NOMO-1 (cell line): ENCODE measurements at regions not wholly inside any gene's neighbourhood (a gene's known extent, or its start where the extent isn't known, plus 50 kb on each side); places are given as distances from the start of the nearest gene placed in this dataset.

Experiments used
- DNase-seq, 2 experiments: peaks; one replicate each; lab custom pipeline; 2025; ENCODE audit not compliant: unreplicated experiment in 2 of 2; lab: John Stamatoyannopoulos, UW

- DNase-seq: no peak
Measured at GRCh38 chr2:221034026-221034701, 537.9 kb downstream of the EPHA4 start.

DNA sequence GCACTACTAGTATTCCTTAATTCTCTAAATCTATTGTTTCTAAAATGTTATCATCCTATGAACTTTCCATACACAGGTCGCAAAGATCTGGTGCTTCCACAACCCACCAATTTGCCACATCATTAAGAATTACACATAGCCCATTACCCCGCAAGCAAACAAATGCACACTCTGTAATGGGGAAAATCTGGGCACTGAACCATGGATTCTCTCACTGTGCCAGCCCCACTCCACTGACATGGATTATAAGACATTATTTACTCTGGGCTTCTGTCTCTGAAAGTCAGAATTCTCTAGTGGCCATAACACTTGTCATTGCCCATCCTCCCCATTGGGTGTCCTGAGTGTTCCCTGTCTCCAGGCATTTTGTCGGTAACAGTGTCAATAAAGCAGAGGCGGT is 537.1 kb downstream of the EPHA4 start:
- DNase-seq: no peak

DNA sequence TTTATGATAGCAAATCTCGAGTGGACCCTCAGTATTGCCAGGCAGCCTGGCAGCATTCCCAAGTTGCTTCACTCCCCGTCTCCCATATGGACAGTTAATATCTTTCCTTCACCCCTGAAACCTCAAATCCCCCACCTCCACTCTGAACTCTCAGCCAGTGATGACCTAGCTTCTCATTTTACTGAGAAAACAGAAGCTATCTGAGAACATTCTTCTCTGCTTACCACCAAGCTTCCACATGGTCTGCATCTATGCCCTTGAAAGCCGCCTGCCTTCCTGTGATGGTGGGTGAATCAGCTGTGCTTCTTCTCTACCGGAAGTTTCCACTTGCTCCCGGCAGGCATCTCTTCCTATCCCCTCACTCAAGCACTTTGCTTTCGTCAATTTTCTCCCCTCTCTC is 529.2 kb downstream of the EPHA4 start:
- no peak for DNase-seq

DNA sequence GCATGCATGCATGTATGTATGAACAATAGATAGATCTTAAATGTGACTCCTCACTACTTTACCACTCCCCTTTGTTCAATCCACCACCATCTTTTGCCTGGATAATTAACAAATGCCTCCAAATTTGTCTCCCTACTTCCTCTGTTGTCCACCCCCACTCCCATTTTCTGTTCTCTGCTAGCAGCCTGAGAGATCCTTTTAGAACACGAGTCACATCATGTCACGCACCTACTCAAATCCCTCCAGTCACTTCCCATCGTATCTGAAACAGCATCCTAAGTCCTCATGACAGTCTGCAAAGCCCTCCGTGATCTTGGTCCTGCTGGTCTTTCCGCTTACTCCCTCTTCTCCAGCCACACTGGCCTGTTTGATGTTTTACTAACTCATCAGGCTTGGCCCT is 527.3 kb downstream of the EPHA4 start:
- no peak for DNase-seq

- no peak for DNase-seq
Measured at GRCh38 chr2:221050020-221050795, 521.9 kb downstream of the EPHA4 start.

- DNase-seq: no peak
Measured at GRCh38 chr2:221051162-221051561, 520.9 kb downstream of the EPHA4 start.

DNA sequence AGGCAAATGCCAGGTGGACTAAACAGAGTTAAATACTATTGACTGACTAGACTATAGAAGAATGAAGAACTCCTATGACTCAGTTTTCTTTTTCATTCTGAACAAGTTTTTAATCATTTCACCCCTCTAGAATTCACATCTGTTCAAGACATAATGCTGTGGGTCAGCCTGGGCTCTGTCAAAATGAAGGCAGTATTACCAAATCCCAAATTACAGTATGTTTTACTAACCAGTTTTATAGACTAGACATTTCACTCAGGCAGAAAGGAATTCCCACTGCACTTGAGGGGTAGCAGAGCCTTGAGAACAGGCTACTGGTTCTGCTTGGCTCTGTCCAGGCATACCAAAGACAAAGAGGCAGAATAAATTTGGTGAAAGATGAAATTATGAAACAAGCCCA is 511.7 kb downstream of the EPHA4 start:
- DNase-seq: no peak

DNA sequence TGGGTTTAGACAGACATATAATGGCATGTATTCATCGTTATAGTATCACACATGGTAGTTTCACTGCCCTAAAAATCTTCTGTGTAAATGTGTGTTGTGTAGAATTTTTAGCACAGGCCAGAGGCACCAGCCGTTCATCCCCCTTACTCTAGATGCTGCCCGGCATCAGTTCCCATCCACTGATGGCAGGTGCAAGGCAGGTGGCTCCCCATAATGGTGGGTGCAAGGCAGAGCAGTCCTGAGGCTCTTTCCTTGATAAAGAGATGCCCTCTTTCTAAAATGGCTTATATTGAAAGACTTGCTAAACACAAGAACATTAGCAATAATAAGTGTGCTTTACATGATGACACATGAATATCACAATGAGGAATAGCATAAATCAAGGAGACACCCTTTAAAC is 508.5 kb downstream of the EPHA4 start:
- no peak for DNase-seq

GRCh38 chr2:221064058-221064854 is 507.8 kb downstream of the EPHA4 start:
- DNase-seq: no peak

- no peak for DNase-seq
Measured at GRCh38 chr2:221064880-221065279, 507.2 kb downstream of the EPHA4 start.

- DNase-seq: no peak
Measured at GRCh38 chr2:221068123-221068522, 504.0 kb downstream of the EPHA4 start.

- no peak for DNase-seq
Measured at GRCh38 chr2:221070106-221070505, 502.0 kb downstream of the EPHA4 start.

DNA sequence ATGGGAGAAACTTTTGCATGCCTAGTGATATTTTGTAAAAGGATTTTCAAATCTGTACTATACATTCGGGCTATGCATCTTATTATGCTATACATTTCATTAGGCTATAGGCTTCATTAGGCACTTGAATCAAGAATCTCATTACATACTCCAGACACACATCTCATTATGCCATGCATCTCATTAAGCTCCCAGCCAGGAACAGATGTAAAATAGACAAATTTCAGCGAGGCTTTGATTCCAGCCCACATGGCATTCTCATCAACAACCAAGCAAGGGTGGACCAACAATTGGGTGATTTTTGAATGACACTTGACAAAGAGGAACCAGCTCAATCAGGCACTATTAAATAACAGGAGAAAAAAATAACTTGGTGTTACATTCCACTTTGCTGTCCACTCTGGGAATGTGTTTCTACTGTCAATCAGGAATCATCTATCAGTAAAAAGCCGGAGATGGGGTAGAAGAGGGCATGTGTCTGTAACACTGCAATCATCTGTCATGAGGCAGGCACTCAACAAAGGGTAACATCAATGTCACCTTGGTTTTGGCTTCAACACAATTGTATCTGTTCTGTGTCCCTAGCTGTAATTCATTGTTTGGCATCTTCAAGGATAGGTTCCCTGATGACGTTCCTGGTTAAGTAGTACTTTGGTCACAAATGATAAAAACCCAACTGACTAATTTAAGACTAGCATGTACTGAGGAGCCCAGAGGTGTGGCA is 498.6 kb downstream of the EPHA4 start:
- DNase-seq: no peak

- no peak for DNase-seq
Measured at GRCh38 chr2:221074238-221074637, 497.9 kb downstream of the EPHA4 start.

DNA sequence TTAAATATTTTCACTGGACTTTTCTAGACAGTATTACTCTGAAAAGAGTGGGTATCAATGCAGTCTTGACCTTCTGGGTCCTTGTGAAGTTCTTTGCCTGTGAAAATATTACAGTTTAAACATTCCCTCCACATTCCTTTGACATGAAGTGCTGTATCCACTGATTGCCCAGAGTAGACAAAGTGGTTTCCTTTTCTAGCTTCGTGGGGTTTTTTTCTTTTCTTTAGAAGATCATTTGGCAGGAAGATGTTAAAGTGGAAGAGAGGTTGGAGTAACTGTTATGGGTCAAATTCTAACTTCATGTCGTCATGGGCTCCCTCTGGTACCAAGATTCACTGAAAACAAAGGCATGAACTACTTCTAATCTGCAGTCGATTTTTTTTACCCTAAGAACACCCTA is 496.9 kb downstream of the EPHA4 start:
- no peak for DNase-seq

- DNase-seq: no peak
Measured at GRCh38 chr2:221077251-221077650, 494.9 kb downstream of the EPHA4 start.

- DNase-seq: no peak
Measured at GRCh38 chr2:221077799-221078198, 494.3 kb downstream of the EPHA4 start.

GRCh38 chr2:221085341-221085900 is 486.7 kb downstream of the EPHA4 start:
- no peak for DNase-seq

DNA sequence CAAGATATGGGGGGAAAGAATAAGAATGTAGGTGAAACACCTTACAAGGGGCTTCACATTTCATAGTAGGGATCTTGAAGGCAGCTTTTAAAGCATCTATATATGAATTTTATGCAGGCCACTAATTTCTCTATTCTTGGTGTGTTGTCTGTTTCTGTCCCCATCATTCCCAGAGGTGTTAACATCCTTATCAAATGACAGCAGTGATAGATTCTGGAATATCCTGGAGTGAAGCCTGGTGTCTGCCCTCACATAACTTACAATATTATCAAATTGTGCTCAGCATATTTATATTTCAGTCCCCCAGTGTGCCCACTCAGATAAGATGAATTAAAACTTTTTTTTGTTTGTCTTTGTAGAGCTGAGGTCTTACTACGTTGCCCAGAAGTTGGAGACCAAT is 486.2 kb downstream of the EPHA4 start:
- no peak for DNase-seq

DNA sequence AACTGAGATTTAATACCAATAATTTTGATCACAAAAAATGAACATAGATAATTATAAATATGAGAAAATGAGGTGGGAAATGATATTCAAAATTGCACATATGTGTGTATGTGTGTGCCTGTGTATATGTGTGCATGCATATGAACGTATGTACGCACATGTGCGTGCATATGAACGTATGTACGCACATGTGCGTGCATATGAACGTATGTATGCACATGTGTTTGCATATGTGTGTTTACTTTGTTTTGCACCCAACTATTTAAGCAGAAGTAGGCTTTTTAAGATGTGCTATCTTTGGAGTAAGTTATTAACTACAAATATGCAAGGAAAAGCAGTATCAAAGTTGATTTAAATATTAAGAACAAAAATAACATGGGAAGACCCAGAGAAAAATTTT is 484.3 kb downstream of the EPHA4 start:
- no peak for DNase-seq

DNA sequence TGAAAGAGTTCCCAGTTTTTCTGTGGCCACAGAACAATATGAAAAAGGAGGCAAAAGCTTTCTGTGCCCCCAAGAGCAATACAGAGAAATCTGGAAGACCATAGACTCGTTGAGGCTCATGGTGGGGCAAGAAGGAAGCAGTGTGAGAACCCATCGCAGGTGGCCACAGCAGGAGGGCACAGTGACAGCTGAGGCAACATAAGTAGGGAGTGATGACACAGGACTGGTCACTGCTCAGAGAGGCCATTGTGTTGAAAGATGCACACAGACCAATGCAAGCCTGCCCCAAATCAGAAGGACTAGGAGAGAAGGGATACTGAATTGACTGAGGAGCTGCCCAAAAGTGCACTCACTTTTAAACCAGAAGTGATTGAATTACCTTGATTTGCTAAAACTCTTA is 483.6 kb downstream of the EPHA4 start:
- DNase-seq: no peak
